Left colon (tissue), 2 donors: ENCODE measurements at regions not wholly inside any gene's neighbourhood (a gene's known extent, or its start where the extent isn't known, plus 50 kb on each side); places are given as distances from the start of the nearest gene placed in this dataset.

ENCODE experiments used
- ATAC-seq: fragments of 200-7000 bp; cut with Tn5 transposase; one replicate; pipeline ENCODE4 v1.9.1; 2020; ENCODE audit warnings: mild to moderate bottlenecking, moderate library complexity
- DNase-seq, 2 donors: peaks; one replicate each; pipeline ENCODE4 v3.0.0-alpha.2; 2020
- intact Hi-C, 2 donors: fragments of 100-400 bp; cut with DNase I in 1 of 2; cut with micrococcal nuclease in 1 of 2; formaldehyde crosslinking; loops; one replicate each; pipeline versions ENCODE4 v1.11.2 to v1.14.0; 2022; cut with DNase I, micrococcal nuclease
- donor health status: DM: no; HTN: no; CAD: no.
- donor health status: DM: yes; HTN: yes; CAD: no.

DNA sequence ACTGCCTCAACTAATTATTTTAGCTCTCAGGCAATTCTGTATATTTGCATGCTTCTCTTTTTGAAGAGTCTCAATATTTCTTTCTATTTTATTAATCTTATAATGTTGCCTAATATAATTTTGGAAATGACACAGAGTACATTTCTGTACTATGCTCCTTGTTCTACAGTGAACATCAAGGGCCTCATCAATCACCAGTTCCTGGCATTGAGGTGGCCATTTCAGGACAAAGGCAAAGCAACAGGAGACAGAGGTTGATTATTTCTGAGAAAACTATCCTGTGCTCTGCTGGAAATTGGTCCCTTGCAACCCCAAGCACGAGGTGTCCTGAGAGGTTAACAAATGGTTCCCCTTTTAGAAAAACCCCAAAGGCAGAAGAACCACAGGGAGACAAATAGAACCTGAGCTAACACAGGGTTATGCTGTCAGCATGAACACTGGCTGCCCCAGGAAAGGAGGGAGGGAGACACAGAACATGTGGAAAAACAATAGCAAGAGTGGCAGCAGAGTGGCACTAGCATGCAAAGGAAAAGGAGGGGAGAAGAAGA, 63.9 kb upstream of the VAV3 start:
- no peak for ATAC-seq

DNA sequence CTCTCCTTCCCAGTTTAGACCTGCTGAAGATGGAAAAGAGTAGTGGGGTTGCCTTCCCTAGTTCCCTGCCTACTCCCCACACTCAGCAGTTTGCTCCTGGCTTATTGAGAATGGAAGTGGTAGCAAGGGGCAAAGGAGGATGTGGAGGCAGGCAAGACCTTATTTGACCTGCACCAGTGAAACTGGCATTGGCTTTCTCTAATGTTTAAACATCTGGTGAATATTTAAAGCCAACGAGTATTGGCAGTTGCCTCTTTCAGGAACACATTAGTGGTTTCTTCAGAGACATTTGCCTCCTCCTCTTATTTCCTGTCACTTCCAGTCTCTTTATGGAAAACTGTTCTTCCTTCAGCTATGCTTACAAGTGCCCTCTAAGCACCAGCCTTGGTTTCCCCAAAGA, 62.4 kb upstream of the VAV3 start:
- DNase-seq: no peak
- no peak for ATAC-seq
- intact Hi-C loops: no loop called here

More for the DNA sequence above, 63.9 kb upstream of the VAV3 start:
- DNase-seq: no peak
- intact Hi-C loops: no loop called here

DNA sequence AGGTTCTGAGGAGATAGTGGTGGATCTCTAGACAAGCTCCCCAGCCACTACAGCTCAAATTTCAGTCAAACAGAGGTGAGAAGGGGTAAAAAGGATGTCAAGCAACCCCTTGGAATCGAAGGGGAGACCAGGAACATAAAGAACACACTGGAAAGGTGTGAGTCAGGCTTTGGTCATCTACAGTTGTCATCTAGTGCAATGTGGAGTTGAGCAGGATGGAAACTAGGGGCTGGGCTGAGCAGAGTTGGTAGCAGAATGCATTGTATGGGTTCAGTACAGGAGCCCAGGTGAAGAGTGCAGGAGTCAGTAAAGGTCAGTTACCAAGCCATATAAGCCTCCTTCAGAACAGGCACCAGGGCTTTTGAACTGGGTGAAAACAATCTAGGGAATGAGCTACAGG, 52.7 kb upstream of the VAV3 start:
- ATAC-seq: no peak
- intact Hi-C loops: no loop called here
- no peak for DNase-seq

DNA sequence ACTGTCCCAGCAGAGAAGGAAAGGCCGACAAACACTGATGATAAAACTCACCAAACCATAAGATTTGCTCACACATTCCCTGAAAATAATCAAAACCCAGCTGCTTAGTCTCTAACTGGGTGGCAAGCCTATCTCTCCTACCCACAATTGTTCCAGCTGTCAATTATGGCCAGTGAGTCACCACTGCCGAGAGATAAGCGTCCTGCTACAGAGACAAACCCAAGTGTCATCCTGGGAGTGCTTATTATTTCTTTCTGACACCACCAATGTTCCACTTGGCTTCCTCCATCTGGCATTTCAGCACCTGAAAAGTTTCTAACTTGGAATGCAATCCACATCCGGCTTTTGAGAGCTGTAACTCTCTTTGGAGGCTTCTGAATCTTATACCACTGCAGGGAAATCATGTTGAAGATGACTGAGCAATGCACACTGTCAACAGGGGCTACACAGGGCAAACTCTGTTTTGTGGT, 51.5 kb upstream of the VAV3 start:
- DNase-seq (no peak), ATAC-seq (no peak)
- intact Hi-C loops: no loop called here
